Gastroesophageal sphincter (tissue), 4 donors: ENCODE measurements at regions not wholly inside any gene's neighbourhood (a gene's known extent, or its start where the extent isn't known, plus 50 kb on each side); places are given as distances from the start of the nearest gene placed in this dataset.

Experiments used
- ATAC-seq: fragments of 150-250 bp; one replicate; pipeline ENCODE4 v1.9.1; 2016; ENCODE audit warnings: mild to moderate bottlenecking, moderate library complexity
- H3K27ac ChIP-seq, 4 donors: fragments of 200-600 bp; sonication (generic) in 3 of 4; 1 replicate in 3 of 4; 2 replicates in 1 of 4; pipeline ENCODE4 v1.5.1; 2016 to 2019
- H3K27me3 ChIP-seq: fragments of 200-600 bp; sonication (generic); one replicate; pipeline ENCODE4 v1.5.1; 2019
- H3K36me3 ChIP-seq, 2 donors: fragments of 200-600 bp; sonication (generic); one replicate each; pipeline ENCODE4 v1.5.1; 2019; ENCODE audit warnings: control low read depth in 1 of 2
- H3K4me1 ChIP-seq, 3 donors: fragments of 200-600 bp; sonication (generic); 1 replicate in 2 of 3; 2 replicates in 1 of 3; pipeline ENCODE4 v1.5.1; 2016 to 2019; ENCODE audit warnings: control low read depth in 2 of 3
- H3K4me3 ChIP-seq, 2 donors: fragments of 200-600 bp; sonication (generic); one replicate each; pipeline ENCODE4 v1.5.1; 2019; ENCODE audit warnings: mild to moderate bottlenecking in 1 of 2, moderate library complexity in 1 of 2
- H3K9me3 ChIP-seq, 3 donors: fragments of 200-600 bp; sonication (generic); one replicate each; pipeline ENCODE4 v1.5.1; 2017 to 2019; ENCODE audit warnings: control low read depth in 2 of 3
- EP300 ChIP-seq: sonication (generic); formaldehyde crosslinking; IDR thresholded peaks from one replicate; pipeline ENCODE4 v1.6.1; 2017; ENCODE audit warnings: antibody characterized with exemption, mild to moderate bottlenecking
- POLR2A ChIP-seq, 2 donors: fragments of 450-650 bp; IDR thresholded peaks; one replicate each; pipeline ENCODE4 v1.6.1; 2017; ENCODE audit warnings: antibody characterized with exemption in 2 of 2, mild to moderate bottlenecking in 2 of 2, moderate library complexity in 1 of 2
- POLR2AphosphoS5 ChIP-seq: sonication (generic); formaldehyde crosslinking; IDR thresholded peaks from one replicate; pipeline ENCODE4 v1.6.1; 2017; ENCODE audit warnings: antibody characterized with exemption
- WGBS, 2 donors: methylation state at CpG; one replicate each; pipeline ENCODE4 v1.1.5; 2018; ENCODE audit warnings: low coverage in 1 of 2; 5-methylcytosine and 5-hydroxymethylcytosine counted together
- TF ChIP-seq, protein P1 (sequence below), 4 experiments: fragments of 200-600 bp in 2 of 4; fragments of 450-650 bp in 2 of 4; sonication (generic) in 1 of 4; IDR thresholded peaks; one replicate each; pipeline ENCODE4 v1.5.1; 2017 to 2019; ENCODE audit warnings: antibody characterized with exemption in 4 of 4, mild to moderate bottlenecking in 2 of 4, moderate library complexity in 2 of 4

GRCh38 chr11:36874291-36874690 lies 276.3 kb upstream of the RAG2 start:
- Histone ChIP-seq H3K27ac (no peak overlapping the region), H3K4me3 (no peak overlapping the region), H3K36me3 (no peaks in the 10 kb centered on the region), H3K27me3 (no peaks in the 10 kb centered on the region), H3K9me3 (no peaks in the 10 kb centered on the region), H3K4me1 (no peaks in the 10 kb centered on the region)
- ATAC-seq = no peak
- TF ChIP-seq, protein P1, sequence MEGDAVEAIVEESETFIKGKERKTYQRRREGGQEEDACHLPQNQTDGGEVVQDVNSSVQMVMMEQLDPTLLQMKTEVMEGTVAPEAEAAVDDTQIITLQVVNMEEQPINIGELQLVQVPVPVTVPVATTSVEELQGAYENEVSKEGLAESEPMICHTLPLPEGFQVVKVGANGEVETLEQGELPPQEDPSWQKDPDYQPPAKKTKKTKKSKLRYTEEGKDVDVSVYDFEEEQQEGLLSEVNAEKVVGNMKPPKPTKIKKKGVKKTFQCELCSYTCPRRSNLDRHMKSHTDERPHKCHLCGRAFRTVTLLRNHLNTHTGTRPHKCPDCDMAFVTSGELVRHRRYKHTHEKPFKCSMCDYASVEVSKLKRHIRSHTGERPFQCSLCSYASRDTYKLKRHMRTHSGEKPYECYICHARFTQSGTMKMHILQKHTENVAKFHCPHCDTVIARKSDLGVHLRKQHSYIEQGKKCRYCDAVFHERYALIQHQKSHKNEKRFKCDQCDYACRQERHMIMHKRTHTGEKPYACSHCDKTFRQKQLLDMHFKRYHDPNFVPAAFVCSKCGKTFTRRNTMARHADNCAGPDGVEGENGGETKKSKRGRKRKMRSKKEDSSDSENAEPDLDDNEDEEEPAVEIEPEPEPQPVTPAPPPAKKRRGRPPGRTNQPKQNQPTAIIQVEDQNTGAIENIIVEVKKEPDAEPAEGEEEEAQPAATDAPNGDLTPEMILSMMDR (IDR thresholded peaks at IDR 0.05) = no peak
- TF ChIP-seq POLR2A (IDR thresholded peaks at IDR 0.05) = no peak
- TF ChIP-seq EP300 = no peak
- no peak for TF ChIP-seq POLR2AphosphoS5
- 51 to 59% methylated on average over 3 to 4 of the region's 4 CpGs for WGBS, 2 donors

DNA sequence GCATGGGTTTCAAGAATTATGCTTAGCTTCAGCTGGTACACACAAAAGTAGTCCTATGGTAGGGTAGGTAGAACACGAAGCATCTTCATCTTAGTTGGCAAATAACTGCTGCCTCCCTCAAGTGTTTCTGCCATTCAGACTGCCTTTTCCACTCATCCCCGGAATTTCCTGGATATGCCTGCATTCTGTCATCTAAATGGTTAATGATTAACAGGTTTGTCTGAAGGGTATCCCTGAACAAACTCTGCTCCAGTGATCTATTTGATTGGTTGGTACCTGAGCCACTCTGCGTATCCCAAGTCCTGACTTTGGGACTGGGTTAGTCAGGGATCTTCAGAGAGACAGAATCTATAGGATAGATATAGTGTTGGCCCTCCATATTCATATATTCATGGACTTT lies 272.3 kb upstream of the RAG2 start:
- Histone ChIP-seq H3K4me1 (no peaks in the 10 kb centered on the region), H3K4me3 (no peak overlapping the region), H3K9me3 (no peaks in the 10 kb centered on the region), H3K36me3 (no peaks in the 10 kb centered on the region), H3K27ac (no peak overlapping the region), H3K27me3 (no peaks in the 10 kb centered on the region)
- TF ChIP-seq POLR2A (IDR thresholded peaks at IDR 0.05) (no peak), EP300 (no peak), POLR2AphosphoS5 (no peak)
- TF ChIP-seq, protein P1 (IDR thresholded peaks at IDR 0.05) = no peak
- ATAC-seq = no peak
- 96% methylated on average over 3 of the region's 3 CpGs; no CpG with 5 or more reads in 1 of the 2 donors for WGBS, 2 donors

DNA sequence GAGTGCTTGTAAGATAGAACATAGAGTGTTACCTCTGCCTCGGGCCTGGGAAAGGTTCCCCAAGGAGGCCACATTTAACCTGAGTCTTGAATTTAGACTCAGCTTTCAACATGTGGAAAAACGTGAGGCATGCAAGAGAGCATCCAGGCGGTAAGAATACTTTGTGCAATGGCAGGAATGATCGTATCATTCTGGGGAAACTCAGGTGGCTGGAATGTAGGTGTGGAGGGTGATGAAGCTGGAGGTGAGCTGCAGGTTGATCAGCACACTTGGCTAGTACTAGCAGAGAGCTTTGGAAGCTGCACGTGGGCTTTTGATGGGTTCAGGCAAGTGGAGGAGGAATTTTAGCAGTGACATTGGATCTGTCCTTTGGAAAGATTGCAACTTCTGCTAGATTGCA lies 270.3 kb upstream of the RAG2 start:
- no peak for ATAC-seq
- Histone ChIP-seq H3K27ac (no peak overlapping the region), H3K27me3 (no peaks in the 10 kb centered on the region), H3K36me3 (no peaks in the 10 kb centered on the region), H3K4me3 (no peak overlapping the region), H3K9me3 (no peaks in the 10 kb centered on the region), H3K4me1 (no peaks in the 10 kb centered on the region)
- WGBS, 2 donors = 77 to 90% methylated on average over 2 to 4 of the region's 5 CpGs
- no peak for TF ChIP-seq EP300
- TF ChIP-seq POLR2A (IDR thresholded peaks at IDR 0.05) = no peak
- no peak for TF ChIP-seq POLR2AphosphoS5
- TF ChIP-seq, protein P1 (IDR thresholded peaks at IDR 0.05) = no peak

DNA sequence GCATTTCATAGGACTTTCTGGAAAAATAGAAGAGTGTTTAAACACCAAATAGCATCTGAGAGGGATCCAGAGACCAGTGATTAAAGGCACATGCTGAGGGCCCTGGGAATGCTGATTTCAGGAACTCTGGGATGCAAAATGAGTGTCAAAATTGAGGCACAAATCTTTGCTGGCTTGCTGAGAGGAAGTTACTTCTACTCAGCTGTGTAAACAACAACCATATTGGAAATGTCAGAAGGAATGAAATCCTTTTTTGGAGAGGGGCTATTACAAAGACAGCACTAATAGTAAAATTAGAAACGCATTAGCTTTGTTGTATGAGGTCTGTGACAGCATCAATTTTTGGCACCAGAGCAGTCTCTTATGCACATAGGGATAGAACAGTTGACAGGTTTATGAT lies 267.8 kb upstream of the RAG2 start:
- Histone ChIP-seq H3K27me3 (no peaks in the 10 kb centered on the region), H3K4me1 (no peaks in the 10 kb centered on the region), H3K27ac (no peak overlapping the region), H3K36me3 (no peaks in the 10 kb centered on the region), H3K9me3 (no peaks in the 10 kb centered on the region), H3K4me3 (no peak overlapping the region)
- 33 to 67% methylated on average over 1 of the region's 1 CpG for WGBS, 2 donors
- no peak for ATAC-seq
- TF ChIP-seq POLR2AphosphoS5 = no peak
- TF ChIP-seq, protein P1 (IDR thresholded peaks at IDR 0.05) = no peak
- no peak for TF ChIP-seq EP300
- TF ChIP-seq POLR2A (IDR thresholded peaks at IDR 0.05) = no peak

DNA sequence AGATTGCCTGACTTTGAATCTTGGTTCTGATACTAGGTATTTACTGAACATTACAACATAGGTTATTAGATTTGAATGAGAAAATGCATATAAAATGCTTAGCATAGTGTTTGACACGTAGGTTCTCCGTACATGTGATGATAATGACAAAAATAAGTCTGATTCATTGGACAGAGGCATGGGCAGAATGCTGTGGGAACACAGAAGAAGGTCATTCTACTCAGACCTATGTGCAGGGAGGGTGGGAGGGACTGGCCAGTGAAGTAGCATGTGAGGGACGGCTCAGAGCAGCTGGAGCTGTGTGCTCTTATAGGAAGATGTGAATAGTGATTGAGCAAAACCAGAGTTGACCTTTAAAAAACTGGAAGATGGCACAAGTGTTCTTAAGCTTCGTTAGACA lies 256.8 kb upstream of the RAG2 start:
- no peak overlapping the region for H3K4me3 ChIP-seq
- no peaks in the 10 kb centered on the region for H3K9me3 ChIP-seq
- H3K27me3 ChIP-seq = no peaks in the 10 kb centered on the region
- H3K4me1 ChIP-seq = no peaks in the 10 kb centered on the region
- TF ChIP-seq POLR2A (IDR thresholded peaks at IDR 0.05) (no peak), POLR2AphosphoS5 (no peak), EP300 (no peak)
- TF ChIP-seq, protein P1 (IDR thresholded peaks at IDR 0.05) = no peak
- H3K27ac ChIP-seq = no peak overlapping the region
- H3K36me3 ChIP-seq = no peaks in the 10 kb centered on the region
- no peak for ATAC-seq
- 74 to 92% methylated on average over 2 to 4 of the region's 4 CpGs for WGBS, 2 donors
